CD4-positive, alpha-beta T cell treated with Interleukin-21 for 1 hour (primary cell): ENCODE measurements at regions not wholly inside any gene's neighbourhood (a gene's known extent, or its start where the extent isn't known, plus 50 kb on each side); places are given as distances from the start of the nearest gene placed in this dataset.

ENCODE experiments used
- DNase-seq: peaks from one replicate; pipeline ENCODE4 v3.0.0-alpha.2; 2020

DNA sequence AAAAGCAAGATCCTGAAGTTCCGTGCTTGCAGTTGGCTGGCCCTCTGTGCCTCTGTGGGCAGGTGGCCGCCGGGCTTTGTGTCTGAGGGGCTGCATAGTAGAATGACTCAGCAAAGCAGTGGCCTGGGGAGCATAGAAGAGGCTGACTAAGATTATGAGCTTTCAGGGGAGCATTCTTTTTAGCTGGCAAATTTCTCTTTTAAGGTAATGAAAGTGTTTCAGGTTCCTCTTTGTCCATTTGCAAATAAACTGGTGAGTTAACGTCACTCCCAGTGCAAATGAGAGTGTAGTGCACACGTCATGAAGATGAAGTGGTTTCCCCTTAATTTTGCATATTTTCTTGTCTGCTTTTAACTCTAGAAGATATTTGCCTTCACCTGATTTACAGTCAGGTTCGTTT is 98.6 kb downstream of the BCL2L11 start:
- peak; percentile 7 for DNase-seq

DNA sequence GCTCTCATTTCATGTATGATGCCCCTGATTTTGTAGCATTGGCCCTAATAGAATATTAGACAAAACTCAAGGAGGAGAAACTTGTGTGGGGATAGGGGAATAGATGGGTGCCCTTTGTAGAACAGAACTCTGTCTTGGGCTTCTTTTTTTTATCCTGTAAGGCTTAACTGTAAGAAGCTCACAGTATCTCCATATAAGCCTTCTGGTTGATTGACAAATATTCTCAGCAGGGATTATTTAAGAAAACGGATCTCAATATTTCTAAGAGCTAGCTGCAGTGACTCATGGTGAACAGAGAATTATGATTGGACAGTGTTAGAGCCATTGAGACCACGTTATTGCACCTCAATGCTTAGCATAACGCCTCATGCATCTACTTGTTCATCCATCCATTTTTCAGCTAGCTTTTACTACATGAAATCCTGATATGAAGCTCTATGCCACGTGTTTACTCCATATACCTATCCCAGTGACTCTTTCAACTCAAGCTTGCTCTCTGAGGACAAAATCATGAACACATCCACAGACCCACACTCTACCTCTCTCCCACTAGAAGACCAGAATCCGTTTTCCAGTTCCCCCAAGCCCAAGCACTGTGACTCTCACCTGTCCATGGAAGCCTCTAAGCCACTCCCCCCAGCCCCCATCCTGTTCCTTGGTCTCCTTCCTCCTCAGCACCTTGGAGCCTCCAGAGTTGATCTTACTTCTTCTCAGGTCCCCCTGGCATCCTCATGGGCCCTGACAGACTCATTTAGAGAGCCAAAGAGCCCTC is 99.2 kb downstream of the BCL2L11 start:
- DNase-seq = no peak

DNA sequence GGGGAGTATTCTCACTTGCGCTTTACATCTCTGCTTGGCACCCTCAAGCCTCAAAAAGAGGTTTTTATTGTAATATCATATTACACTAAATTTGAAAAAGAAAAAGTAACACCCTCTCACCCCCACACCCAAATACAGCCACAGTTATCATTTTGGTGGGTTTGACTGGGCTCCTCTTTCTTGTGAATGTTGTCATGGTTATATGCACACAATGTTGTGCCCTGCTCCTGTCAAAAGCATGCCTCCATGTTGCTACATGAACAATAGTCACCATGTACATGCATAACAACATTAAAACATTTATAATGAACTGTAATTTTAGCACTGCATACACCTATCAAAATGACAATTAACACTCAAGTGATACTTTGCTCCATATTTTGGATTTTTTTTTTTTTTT is 100.2 kb downstream of the BCL2L11 start:
- DNase-seq = no peak

DNA sequence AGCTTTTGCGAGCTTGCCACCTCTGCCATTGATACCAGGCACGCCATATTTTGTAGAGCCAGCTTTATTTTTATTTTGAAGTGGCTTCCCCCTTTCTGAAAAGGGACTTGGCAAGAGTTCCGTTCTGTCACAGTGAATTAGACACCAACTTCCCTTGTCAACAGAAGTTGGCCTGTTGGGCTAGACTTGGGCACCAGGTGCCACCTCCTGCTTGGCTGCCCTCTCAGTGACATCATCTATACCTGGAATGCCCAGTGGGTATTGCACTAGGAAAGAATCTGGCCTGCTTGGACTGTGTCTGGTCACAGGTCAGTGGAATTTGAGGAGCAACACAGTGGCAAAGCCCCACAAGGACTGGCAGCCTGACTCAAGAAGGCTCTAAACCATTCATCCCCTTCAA is 101.0 kb downstream of the BCL2L11 start:
- DNase-seq = no peak

DNA sequence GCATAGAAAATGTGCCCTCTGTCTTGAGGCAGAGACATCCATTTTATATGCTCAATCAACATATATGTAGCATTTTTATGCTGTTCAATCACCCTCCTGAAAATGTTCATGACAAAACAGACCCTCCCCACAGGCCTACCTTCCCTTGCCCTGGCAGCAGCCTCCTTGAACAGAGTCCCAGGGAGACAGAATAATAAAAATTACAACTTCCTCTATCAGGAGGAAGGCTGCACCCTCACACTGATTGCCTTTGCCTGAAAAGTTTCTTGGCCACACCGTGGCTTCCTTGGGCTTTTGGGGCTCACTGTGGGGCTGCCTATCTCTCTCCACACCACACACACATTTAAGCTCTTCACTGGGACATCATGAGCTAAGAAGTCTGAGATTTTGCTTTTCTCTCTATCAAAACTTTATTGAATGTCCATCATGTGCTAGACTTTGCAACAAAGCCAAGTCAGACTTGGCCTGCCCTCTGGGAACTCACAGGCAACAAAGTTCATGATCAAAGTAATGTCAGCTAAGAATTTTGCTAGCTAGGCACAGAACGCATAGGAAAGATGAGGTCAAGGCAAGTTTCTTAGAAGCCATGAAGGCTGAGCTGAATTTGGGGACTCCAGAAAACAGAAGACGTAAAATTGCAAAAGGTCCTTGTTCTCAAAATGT is 101.6 kb downstream of the BCL2L11 start:
- no peak for DNase-seq

DNA sequence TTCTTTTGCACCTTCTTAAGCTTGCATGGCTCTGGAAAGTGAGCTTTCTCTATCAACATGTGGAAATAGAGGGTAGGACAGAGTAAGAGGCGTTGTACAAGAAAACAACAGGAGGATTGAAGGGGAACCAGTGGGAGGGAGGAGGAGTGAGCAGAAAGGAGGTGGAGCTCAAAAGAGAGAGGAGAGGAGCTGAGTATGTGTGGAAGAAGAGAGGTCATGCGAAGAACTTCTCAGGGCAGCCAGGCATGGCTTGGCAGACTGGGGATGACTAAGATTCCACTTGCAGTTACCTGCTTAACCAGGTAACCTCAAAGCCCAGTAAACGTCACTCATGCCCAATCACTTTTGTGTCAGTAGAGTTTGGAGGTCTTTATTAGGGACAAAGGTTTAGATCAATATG is 105.1 kb downstream of the BCL2L11 start:
- no peak for DNase-seq

DNA sequence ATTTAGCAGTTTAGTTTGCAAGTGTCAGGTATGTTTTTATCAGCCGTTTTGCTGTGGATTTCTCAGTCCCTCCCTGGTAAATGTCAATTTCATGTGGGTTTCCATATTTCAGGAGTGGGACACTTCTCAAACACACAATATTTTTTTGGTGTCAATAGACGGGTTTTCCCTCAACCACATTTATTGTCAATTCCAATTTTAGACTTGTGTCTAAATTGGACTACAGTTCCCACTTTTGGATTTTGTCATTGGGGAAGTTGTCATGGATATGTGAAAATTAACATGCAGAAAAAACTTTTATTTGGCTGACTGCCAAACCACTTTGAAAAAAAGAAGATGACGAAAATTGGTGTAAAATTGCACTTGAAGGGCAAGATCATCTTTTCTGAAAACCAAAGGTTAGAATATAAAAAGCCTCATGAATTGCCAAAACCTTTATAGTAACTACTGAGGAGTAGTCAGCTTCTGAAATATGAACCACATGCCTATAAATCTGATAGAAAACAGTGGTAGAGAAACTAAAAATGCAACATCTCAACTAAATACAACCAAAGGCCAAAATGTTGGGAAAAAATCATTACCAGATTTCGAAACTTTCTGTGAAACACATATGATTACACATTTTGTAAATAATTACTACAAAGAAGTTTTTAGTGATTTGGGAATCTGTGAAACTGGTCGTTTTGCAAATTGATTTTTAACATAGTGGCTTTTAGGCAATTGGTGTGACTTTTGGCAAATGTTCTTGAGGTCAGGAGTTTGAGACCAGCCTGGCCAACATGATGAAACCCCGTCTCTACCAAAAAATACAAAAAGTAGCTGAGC is 106.4 kb downstream of the BCL2L11 start:
- DNase-seq = peak; percentile 10

DNA sequence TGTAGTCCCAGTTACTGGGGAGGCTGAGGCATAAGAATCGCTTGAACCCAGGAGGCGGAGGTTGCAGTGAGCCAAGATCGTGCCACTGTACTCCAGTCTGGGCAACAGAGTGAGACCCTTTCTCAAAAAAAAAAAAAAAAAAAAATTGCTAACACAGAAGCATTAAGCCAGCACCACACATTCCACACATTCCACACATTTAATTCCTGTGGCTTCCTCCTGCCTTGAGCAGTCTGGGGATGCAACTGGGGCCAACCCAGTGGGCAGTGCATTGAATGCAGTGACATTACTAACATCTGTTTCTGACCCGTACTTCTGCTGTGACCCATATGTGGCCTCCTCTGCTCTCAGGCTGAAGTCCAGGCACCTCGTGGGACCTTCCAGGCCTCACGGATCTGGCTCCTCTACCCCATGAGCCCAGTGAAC is 107.0 kb downstream of the BCL2L11 start:
- DNase-seq = no peak

DNA sequence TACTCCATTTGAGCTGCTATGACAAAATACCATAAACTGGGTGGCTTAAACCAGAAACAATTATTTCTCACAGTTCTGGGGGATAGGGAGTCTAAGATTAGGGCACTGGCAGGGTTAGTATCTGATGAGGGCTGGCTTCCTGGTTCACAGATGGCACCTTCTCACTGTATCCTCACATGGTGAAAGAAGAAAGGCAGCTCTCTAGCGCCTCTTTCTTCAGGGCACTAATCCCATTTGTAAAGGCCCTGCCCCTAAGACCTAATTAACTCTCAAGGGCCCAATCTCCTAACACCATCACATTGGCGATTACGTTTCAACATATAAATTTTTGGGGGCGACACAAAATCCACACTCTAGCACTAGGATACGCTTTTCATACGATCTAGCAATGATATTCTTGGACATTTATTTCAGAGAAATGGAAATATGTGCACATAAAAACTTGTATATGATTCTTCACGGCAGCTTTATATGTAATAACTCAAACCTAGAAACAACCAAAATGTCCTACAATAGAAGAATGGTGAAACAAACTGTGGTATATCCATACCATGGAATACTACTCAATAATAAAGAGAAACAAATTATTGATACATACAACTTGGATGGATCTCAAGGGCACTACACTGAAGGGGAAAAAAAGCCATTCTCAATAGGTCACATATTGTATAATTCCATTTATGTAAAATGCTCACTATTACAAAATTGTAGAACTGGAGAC is 111.0 kb downstream of the BCL2L11 start:
- no peak for DNase-seq

DNA sequence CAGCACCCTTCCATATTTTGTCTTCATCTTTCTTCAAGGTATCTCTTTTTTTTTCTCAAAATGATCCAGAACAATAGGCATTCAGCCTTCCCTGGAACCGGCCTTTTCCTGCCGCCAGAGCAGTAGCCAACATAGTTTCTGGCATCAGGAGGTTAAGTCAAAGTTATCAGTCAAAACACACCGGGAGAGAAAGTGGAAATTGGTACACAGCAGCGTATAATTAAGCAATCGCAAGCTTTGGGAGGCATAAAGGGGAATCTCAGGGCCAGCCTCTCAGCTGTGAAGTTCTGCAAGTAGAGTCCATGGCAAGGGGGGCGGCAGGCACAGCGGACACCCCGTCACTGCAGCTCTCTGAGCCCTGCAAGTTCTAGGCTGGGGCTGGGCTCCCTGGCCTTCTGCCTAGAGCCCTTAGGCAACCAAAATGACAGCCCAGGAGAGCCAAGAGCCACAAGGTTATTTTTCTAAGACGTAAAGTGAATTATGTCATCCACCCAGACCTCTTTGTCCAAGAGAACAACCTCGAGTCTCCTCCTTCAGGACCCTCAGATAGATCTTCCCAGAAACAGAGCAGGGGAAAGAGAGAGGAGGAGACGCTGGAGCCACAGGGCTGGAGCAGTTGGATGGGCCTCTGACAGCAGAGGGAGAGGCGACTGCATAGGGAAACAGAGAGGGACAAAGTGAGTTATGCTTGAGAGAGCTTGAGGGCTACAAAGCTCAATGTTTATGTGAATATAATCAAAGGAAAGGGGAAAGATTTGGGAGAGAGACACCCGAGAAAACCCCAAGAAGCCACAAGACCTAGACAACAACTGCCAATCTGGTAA is 114.7 kb downstream of the BCL2L11 start:
- DNase-seq = no peak

DNA sequence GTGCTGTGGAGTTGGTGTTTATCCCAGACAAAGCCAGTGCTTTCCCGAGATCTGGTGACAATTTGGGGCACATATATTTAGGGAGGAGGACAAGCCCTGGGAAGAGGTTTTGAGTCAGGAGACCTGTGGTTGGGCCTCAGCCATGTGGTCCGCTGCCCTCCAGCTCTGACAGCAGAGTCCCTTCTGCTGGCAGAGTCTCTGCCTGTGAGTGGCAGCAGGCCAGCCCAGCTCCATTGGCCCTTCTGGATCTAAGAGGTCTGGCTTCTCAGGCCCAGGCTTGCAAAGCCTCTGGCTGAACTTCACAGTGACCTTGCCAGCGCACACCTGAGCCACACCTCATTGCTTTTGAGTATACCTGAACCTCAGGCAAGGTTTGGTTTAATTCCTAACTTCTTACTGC is 115.3 kb downstream of the BCL2L11 start:
- no peak for DNase-seq

DNA sequence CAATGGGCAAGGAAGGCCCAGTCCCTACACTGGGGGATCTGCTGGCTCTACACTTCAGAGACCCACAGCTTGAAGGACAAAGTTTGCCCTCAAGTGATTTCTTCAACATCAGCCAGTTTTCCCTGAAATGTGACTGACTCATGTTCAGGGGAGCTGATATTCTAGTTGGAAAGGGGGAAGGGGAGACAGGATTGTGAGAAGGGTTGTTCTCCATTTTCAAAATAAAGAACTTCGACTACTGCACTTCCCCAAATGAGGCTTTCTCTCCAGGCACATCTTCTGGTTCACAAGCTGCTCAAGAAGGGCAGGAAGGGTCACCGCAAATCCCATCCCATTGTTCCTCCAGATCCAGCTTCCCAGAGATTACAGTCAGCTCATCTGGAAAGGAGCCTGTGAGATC is 117.6 kb downstream of the BCL2L11 start:
- no peak for DNase-seq

DNA sequence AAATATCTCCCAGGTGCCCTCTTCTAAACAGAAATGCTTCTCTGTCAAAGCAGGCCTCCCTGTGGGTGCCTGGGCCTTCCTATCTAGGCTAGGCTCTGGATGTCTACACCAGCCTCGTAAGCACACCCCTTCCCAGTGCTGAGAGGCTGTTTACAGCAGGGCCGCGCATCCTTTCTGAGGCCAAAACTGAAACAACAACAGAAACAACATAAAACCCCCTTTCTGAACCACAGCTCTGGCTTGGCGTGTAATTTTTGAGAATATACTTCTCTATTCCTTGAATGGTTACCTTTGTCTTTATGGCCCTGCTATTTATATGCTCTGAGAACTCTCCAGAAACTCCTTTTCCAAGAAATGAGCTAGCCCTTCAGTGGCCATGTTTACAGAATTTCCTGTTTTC is 118.4 kb downstream of the BCL2L11 start:
- no peak for DNase-seq

DNA sequence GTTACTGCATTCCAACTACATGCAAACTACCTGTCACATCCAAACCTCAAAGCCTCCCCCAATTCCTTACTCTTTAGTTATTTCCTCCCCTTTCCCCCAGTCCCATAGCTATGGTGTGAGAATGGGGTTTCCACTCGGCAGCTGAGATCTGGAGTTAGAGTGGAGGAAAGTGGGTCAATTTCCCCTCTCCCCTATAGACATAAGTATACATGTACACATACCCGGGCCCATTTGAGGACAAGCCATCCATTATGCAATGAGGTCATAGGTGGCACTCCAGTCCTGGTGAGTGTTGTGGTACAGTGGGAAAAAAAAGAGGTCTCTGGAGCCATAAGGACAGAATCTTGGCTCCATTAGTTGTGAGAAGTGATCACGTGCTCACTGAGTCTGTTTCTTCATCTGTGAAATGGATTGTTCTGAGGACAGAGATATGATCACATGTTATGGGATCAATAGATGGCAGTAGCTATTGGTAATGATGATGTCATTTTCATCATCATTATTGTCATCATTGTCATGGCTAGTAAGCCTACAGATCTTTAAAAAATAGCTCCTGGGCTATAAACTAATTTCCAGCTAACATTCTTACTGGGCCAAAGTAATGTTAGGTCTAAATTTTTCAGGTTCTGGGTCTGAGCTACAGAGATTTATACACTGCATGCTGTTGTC is 119.0 kb downstream of the BCL2L11 start:
- no peak for DNase-seq

DNA sequence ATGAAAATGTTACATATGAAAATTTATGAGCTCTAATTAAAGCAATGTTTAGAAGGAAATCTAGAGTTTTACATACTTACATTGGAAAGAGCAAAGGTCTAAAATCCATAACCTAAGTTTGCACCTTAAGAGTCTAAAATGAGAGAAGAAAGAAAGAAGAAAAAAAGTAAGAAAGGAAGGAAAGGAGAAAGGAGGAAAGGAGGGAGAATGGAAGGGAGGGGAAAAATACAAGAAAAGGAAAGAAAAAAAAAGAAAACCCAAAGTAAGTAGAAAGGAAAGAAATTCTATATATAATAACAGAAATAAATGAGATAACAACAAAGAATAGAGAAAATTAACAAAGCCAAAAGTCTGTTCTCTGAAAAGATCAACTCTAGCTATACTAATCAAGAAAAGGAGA is 122.6 kb downstream of the BCL2L11 start:
- DNase-seq = no peak

DNA sequence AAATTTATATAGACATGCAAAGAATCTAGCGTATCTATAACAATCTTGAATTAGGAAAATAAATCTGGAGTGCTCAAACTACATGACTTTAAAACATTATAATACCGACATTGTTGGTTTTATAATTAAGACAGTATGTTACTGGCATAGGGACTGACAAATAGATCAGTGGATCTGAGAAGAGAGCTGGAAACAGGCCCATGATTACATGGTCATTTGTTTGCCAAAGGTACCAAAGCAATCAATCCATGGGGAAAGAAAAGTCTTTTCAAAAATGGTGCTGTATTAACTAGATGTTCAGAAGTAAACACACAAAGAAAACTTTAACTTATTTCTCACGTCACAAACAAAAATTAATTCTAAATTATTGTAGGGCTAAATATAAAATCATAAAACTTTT is 124.2 kb downstream of the BCL2L11 start:
- DNase-seq = no peak

DNA sequence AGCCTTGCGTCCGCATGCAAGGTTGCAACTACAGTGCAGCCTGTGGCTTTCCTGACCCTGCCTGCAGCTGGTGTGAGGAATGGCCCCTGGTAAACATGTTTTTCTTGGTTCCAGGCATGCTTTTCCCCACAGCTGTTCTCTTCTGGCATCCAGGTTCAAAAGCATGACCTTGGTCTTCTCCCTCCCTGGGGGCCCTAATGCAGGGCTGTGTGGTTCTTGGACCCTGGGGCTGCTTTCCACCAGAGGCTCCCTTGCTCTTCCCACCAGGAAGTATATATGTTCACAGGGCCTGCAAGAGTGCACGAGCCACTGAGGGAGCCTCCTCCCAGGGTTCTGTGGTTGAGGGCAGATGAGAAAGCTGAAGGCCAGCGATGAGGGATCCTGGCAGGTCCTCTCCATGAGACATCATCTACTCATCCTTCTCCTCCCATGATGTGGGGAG is 125.9 kb downstream of the BCL2L11 start:
- no peak for DNase-seq

DNA sequence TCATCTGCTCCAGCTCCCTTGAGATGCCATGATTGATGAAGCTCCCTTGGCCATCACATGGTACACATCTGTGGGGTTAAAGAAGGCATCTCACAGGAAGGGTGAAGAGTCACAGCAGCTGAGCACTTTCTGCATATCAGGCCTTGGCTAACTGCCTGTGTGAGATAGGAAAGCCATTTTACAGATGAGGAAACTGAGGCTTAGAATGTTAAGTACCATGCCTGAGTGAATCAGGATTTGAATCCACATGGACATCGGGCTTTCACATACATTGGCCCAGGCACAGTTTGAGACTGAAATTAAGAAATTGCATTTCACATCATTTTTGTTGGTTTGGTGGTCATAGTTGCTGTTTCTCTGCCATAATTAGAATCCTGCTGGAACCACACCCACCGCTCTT is 126.8 kb downstream of the BCL2L11 start:
- DNase-seq = no peak

DNA sequence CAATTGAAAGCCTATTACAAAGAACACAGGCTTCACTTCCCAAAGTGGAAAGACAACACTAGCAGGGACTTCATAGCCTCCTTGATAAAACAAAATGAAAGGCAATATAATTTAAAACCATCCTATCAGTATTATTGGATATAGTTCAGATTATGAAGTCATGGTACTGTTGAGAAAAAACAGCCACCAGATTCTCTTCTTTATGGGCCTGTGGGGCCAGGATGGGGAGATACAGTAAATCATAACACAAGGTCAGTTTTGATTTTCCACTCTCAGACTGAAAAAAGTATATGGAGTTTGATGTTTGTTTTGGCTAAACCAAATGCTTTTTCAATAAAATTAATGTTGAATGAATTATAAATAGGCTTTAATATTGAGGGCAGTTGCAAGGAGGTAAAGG is 129.1 kb downstream of the BCL2L11 start:
- no peak for DNase-seq

DNA sequence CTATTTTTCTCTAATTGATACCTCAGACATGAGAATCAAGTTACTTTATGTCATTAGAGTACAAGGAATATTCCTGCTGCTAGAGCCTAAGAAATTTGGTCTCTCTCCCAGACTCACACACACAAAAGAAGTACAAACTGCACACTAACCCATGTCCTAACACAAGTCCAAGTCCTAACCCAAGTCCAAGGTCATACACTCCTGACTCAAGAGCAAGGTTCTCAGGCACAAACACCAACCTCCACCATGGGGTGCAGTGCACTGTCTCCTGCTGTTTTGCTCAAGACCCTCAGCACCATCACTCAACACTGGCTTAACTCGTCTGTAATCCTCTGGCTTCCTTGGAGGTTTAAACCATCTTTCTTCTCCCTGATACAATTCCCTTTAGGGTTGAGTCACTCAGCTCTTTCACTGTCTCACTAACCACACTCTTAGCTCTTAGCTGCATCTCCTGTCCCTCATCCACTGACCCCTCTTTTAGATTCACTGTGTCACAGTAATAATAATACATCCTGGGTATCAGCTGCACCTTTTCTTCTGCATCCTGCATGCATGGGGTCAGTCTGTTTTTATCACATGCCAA is 129.8 kb downstream of the BCL2L11 start:
- DNase-seq = no peak

DNA sequence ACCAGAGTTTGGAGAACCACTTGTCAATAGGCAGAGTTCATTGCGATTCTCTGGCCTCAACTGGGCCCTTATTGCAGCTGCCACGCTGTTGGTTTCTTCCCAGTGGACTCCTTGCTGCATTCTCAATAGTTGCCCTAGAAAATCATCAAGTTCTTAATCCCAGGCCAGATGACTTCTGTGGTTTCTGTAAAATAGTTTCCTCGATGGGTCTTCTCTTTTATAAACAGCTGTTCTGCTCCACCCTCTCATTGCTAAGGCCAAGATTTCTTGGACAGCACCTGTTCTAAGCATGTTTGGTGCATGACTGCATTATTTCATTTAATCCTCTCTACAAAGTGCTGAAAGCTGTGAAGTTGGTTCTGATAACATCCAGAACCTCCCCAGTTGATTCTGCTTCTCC is 131.0 kb downstream of the BCL2L11 start:
- DNase-seq = no peak
